Left hindlimb (tissue), 1 donor: ENCODE measurements at regions not wholly inside any gene's neighbourhood (a gene's known extent, or its start where the extent isn't known, plus 50 kb on each side); places are given as distances from the start of the nearest gene placed in this dataset.
"Not testable (repeated sequence)": the region's sequence is repeated elsewhere in the genome, so short reads cannot be mapped to it uniquely, and the experiment has no call there.

Experiments
- DNase-seq: peaks from one replicate; pipeline ENCODE4 v3.0.0-alpha.2; 2018

GRCh38 chr2:237196866-237197618, 111.4 kb downstream of the COPS8 start:
- no peak for DNase-seq

- DNase-seq: no peak
Observed at GRCh38 chr2:237198164-237198855, 112.6 kb downstream of the COPS8 start.

GRCh38 chr2:237199082-237199481, 113.4 kb downstream of the COPS8 start:
- DNase-seq: no peak

- DNase-seq: no peak
Observed at GRCh38 chr2:237199577-237199976, 113.9 kb downstream of the COPS8 start.

- DNase-seq: no peak
Observed at GRCh38 chr2:237200462-237200861, 114.8 kb downstream of the COPS8 start.

GRCh38 chr2:237201461-237202287, 116.0 kb downstream of the COPS8 start:
- no peak for DNase-seq

GRCh38 chr2:237202288-237203030, 116.8 kb downstream of the COPS8 start:
- DNase-seq: no peak

GRCh38 chr2:237205043-237205541, 119.4 kb downstream of the COPS8 start:
- DNase-seq: no peak

- no peak for DNase-seq
Observed at GRCh38 chr2:237205561-237205971, 119.9 kb downstream of the COPS8 start.

- peak; percentile 15 for DNase-seq
Observed at GRCh38 chr2:237207646-237208045, 122.0 kb downstream of the COPS8 start.

- peak; percentile 80 for DNase-seq
Observed at GRCh38 chr2:237208373-237209260, 122.9 kb downstream of the COPS8 start.

GRCh38 chr2:237209885-237210284, 124.2 kb downstream of the COPS8 start:
- DNase-seq: no peak

- no peak for DNase-seq
Observed at GRCh38 chr2:237210297-237210696, 124.6 kb downstream of the COPS8 start.

GRCh38 chr2:237210763-237211162, 125.1 kb downstream of the COPS8 start:
- peak; percentile 13 for DNase-seq

GRCh38 chr2:237212356-237213279, 126.9 kb downstream of the COPS8 start:
- not testable (repeated sequence) for DNase-seq

- no peak for DNase-seq
Observed at GRCh38 chr2:237213315-237214022, 127.8 kb downstream of the COPS8 start.

GRCh38 chr2:237214030-237214675, 128.5 kb downstream of the COPS8 start:
- no peak for DNase-seq

- no peak for DNase-seq
Observed at GRCh38 chr2:237214963-237215362, 129.3 kb downstream of the COPS8 start.

- no peak for DNase-seq
Observed at GRCh38 chr2:237217995-237218616, 132.4 kb downstream of the COPS8 start.
